Brain pericyte (primary cell): ENCODE measurements at regions not wholly inside any gene's neighbourhood (a gene's known extent, or its start where the extent isn't known, plus 50 kb on each side); places are given as distances from the start of the nearest gene placed in this dataset.
"Not testable (repeated sequence)": the region's sequence is repeated elsewhere in the genome, so short reads cannot be mapped to it uniquely, and the experiment has no call there.

Experiments used
- DNase-seq: peaks from one replicate; pipeline ENCODE4 v3.0.0-alpha.2; 2012; ENCODE audit warnings: low read depth, low spot score

- DNase-seq, result no peak
Observed at GRCh38 chr7:91398341-91398740, 134.1 kb downstream of the FZD1 start.

DNA sequence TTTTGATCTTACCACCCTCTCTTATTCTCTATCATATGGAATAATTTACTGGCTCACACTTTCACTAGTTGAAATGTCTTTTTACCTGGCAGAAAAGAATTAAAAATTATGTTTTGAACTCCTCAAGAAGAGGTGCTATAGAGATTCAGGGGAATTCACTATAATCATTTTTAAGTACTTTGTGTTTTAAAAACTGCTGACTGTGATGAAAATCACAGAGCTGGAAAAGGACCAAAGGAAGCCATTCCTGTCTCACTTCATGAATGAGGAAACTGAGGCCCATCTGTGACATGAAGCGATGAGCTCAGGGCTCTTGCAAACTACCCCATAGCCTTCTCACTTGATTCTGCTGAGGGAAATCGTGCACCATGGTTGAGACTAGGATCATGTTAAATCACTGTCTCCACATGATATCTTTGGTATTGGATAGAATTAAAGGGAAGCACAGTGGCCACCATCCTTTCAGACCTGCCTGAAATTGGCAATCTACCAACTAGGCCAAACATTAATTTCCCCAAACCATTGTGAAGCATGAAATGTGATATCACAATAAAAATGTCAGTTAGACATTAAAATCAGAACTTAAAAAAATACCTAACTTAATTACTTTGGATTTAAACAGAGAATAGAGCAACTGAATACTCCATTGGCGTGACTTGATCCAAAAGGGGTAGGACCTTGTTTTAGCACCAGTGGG, 141.0 kb downstream of the FZD1 start:
- DNase-seq, result no peak

DNA sequence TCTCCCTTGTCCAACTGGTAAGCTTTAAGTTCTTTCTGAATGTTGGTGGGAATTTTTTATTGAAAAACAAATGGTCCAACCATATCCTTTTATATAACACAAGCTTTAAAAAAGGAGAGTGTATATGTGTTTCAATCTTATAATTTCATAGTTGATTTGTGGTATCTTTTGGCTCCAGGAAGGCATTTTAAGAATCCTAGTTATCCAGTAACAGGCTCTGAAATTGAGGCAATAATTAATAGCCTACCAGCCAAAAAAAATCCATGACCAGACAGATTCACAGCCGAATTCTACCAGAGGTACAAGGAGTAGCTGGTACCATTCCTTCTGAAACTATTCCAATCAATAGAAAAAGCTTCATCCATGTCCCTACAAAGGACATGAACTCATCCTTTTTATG, 141.6 kb downstream of the FZD1 start:
- DNase-seq, result not testable (repeated sequence)

- DNase-seq, result no peak
Observed at GRCh38 chr7:91407942-91408341, 143.7 kb downstream of the FZD1 start.

DNA sequence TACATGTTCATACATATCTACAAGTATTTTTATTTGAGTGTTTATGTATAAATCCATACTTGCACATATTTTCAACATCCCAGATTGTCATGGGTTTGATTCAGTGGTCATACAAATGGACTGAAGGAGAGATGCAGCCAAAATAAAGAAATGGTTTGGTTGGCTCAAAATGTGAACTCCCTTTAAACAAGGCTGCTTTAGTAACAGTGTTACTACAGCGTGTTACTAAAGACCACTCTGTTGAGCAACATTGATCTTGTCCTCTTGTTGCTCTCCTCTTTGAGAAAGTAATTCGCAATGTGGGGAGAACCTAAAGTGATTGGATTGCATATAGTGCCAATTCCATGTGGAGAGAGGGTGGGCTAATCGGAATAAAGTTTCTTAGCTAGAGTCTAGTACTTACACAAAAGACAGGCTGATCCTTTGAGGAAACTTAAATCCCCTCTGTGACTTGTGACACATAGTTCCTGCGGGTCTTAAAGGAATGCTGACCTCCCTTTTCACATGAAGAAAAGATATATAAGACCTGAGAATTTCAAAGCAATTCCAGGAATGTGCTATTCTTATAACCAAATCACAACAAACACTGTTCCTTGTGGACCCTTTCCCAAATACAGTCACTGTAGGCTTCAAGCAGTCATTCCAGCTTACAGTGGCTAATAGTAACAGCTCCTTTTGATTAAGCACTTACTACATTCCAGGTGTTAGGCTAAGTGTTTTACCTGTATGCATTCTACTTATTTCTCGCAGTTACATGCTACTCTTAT, 144.3 kb downstream of the FZD1 start:
- no peak for DNase-seq

- DNase-seq, result no peak
Observed at GRCh38 chr7:91411060-91411459, 146.8 kb downstream of the FZD1 start.

GRCh38 chr7:91412298-91412697, 148.1 kb downstream of the FZD1 start:
- no peak for DNase-seq

- no peak for DNase-seq
Observed at GRCh38 chr7:91414734-91415133, 150.5 kb downstream of the FZD1 start.

DNA sequence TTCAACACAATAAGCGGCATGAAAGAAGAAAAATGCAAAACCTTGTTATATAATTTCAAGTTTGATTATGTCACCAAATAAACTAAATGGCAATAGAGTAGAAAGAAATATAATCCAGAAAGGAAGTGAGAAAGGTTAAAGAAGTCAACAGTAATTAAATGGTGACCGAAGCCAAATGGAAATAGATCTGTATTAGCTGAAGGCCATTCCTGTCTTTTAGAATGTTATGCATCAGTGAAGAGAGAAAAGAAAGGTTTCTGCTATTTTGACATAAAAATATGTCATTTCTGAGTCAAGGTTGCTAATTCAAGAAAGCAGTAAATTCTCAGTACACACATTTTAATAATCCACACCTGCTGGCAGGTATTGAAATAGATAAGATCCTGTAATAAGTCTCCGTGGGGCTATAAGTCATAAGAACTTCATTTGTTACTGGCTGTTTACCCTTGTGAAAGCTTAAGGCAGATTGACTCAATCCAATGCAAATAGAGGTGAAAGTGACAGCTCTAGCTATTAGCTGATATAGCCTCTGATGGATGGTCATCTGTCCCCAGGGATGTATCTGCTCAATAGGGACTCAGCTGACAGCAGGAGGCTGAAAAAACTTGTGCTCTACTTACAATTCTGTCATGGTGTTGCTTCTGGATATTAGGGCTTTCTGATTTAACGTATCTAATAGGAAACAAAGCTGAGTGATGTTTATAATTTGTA, 152.1 kb downstream of the FZD1 start:
- no peak for DNase-seq

- no peak for DNase-seq
Observed at GRCh38 chr7:91420606-91421005, 156.4 kb downstream of the FZD1 start.

DNA sequence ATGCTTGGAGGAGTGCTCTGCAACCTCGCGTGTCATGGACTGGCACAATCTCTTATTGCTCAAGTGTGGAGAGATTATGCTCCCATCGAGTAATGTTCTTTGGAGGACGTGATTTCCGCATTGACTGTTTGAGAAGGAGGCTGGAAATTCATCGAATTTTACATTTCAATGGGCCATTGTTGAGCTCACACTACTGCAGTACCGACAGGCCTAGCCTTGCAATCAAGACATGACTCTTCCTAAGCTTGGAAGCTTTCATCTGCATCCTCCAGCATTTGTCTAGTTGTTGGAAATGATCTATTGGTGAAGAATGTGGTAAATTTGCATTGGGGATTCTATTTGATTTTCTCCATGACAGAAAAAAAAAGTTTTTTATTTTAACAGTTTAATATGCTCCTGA, 156.8 kb downstream of the FZD1 start:
- DNase-seq, result no peak

DNA sequence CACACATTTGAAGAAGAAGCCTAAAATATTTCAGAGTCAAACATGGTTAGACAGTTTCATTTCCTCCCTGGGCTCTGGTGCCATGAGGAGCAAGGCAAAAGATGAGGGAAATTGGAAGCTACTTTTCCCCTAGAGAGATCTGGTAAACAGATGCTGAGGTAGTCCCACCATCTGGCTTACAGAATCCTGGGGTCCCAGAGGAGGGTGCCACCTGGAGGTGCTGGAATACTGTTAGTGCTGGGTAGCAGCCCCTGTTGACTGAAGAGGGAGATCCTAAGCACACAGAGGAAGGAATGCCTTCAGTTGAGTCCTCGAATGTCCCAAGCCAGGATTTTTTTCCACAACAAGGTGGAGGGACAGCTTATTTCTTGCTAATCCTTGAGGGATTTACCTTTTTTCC, 160.1 kb downstream of the FZD1 start:
- DNase-seq, result no peak

GRCh38 chr7:91425149-91425548, 160.9 kb downstream of the FZD1 start:
- DNase-seq, result no peak

GRCh38 chr7:91427051-91427450, 162.8 kb downstream of the FZD1 start:
- DNase-seq, result no peak

DNA sequence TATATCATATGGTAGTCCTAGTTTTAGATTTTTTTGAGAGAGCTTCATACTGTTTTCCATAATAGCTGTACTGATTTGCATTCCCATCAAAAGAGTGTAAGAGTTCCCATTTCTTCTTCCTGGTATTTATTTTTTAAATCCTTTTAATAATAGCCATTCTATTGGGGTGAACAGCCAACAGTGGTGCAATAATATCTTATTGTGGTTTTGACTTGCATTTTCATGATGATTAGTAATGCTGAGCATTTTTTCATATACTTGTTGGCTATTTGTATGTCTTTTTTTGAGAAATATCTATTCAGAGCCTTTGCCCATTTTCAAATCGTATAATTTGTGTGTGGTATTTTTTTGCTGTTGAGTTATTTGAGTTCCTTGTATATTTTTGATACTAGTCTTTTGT, 167.4 kb downstream of the FZD1 start:
- DNase-seq, result no peak

GRCh38 chr7:91434836-91435235, 170.6 kb downstream of the FZD1 start:
- DNase-seq, result no peak

GRCh38 chr7:91435381-91436059, 171.3 kb downstream of the FZD1 start:
- no peak for DNase-seq

DNA sequence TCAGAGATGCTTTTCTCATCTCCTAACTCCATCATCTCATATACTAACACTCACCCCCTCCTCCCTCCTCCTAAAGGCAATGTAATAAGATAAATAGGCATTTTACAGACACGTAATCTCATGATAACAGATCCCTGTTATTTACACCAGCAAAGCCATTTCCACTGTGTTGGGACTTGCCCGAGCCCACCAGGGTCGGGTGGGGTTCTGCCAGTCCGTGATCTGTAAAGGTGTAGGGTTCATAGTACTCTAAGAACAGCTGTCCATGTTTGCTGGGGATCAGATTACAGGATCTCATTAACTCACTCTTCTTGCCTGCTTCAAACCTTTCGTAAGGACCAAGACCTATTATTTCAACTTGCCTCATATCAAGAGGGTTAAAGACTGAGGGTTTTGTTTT, 172.4 kb downstream of the FZD1 start:
- no peak for DNase-seq

DNA sequence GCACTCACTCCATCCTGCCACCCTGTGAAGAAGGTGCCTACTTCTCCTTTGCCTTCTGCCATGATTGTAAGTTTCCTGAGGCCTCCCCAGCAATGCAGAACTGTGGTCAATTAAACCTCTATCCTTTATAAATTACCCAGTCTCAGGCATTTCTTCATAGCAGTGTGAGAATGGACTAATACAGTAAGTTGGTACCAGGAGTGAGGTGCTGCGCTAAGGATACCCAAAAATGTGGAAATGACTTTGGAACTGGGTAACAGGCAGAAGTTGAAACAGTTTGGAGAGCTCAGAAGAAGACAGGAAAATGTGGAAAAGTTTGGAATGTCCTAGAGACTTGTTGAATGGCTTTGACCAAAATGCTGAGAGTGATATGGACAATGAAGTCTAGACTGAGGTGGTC, 176.0 kb downstream of the FZD1 start:
- DNase-seq, result not testable (repeated sequence)

- DNase-seq, result no peak
Observed at GRCh38 chr7:91443862-91444261, 179.6 kb downstream of the FZD1 start.

- DNase-seq, result no peak
Observed at GRCh38 chr7:91446819-91447218, 182.6 kb downstream of the FZD1 start.

DNA sequence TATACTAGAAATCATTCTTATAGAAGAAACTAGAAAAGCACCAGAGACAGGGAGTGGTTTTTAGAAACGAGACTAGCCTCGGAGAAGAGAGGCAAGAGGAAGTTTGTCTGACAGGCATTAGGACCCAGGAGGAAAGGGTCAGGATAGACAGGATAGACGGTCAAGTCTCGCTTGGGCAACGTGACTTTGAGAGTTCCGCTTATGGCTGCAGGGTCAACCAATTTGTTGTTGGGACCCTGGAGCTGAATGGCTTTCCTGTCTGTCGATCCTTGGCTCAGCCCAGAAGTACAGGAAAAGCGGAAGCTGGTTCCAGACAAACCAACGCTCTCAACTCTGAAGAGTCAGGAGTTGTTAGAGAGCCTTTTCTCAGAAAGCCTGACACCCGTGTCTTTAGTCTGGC, 191.2 kb downstream of the FZD1 start:
- no peak for DNase-seq
